ENCODE measurements at regions not wholly inside any gene's neighbourhood (a gene's known extent, or its start where the extent isn't known, plus 50 kb on each side); places are given as distances from the start of the nearest gene placed in this dataset.

DNA sequence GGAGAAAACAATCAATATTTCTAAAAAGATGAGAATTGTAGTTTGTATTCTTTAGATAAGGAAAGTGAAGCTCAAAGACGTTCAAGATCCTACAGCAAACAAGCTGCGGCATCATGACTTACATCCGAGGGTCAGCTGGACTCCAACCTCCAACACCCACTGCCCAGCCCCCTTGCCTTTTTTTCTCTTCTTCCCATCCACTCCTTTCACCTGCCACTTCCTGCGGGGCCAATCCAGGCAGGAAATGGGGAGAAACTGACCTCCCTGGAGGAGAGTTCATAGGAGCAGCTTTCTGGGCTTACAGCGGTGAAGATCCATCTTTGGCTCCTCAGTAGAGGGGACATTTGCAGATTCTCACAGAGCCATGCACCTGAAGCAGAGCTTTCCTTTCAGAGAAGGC is 361.5 kb downstream of the PTPRU start:
- peaks cover 4% of the 10 kb centered on the region for H3K9me3 Mint-ChIP-seq
- peaks cover 5% of the 10 kb centered on the region for H3K27me3 Mint-ChIP-seq (ENCODE audit: insufficient read depth)

DNA sequence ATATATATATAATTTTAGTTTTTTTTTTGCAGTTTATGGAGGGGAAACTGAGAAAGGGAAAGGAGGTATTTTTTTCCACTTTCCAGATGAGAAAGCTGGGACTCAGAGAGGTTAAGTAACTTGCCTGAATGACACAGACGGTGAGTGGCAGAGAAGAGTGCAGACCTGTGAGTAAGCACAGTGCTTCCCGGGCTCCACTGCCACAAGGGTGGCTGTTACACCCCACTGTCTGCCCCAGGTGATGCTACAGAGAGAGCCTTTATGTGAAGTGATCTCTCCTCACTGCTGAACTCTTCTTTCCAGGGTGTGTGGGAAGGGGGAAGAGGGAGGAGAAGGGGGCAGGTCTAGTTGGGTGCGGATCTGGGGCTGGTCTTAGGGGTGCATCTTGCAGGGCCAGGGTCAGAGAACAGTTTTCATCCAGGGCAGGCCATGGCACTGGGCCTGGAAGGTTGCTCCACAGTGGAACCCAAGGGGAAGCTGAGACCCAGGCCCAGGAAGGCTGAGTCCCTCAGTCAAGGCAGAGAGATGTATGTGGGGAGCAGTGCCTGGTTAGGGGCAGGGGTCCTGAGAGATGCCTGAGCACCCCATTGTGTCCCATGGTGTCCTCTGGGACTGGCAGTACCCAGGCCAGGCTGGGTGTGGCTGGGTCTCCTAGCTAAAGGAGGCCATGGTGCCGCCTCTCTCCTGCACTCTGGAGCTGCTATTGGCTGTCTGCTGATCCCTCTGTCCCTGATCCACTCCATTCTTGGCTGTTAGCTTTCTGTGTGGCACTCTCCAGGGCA is 357.5 kb downstream of the PTPRU start:
- no peaks in the 10 kb centered on the region for H3K4me1 ChIP-seq (ENCODE audit: control insufficient read depth, insufficient read depth, low read length)
- Mint-ChIP-seq H3K36me3 (ENCODE audit: low read depth) (no peaks in the 10 kb centered on the region), H3K27me3 (ENCODE audit: insufficient read depth) (peaks cover 2% of the 10 kb centered on the region), H3K27ac (no peak overlapping the region), H3K4me3 (no peak overlapping the region), H3K4me1 (no peaks in the 10 kb centered on the region), H3K9me3 (no peaks in the 10 kb centered on the region)
- no peak overlapping the region for H3K4me3 ChIP-seq (ENCODE audit: low read length)
- no peak overlapping the region for H3K9ac ChIP-seq (ENCODE audit: extremely low read depth, low read length, poor library complexity, severe bottlenecking)
- no peak overlapping the region for H3K27ac ChIP-seq (ENCODE audit: low read depth, low read length)
- no peaks in the 10 kb centered on the region for H3K9me3 ChIP-seq (ENCODE audit: control insufficient read depth, low read length)
- H3K36me3 ChIP-seq (ENCODE audit: control insufficient read depth, insufficient read depth, low read length), result no peaks in the 10 kb centered on the region
- 94 to 100% methylated on average over 1 to 4 of the region's 4 CpGs for WGBS, 2 experiments (ENCODE audit: insufficient coverage in 1 of 2, insufficient read length in 1 of 2)
- TF ChIP-seq, protein P1, sequence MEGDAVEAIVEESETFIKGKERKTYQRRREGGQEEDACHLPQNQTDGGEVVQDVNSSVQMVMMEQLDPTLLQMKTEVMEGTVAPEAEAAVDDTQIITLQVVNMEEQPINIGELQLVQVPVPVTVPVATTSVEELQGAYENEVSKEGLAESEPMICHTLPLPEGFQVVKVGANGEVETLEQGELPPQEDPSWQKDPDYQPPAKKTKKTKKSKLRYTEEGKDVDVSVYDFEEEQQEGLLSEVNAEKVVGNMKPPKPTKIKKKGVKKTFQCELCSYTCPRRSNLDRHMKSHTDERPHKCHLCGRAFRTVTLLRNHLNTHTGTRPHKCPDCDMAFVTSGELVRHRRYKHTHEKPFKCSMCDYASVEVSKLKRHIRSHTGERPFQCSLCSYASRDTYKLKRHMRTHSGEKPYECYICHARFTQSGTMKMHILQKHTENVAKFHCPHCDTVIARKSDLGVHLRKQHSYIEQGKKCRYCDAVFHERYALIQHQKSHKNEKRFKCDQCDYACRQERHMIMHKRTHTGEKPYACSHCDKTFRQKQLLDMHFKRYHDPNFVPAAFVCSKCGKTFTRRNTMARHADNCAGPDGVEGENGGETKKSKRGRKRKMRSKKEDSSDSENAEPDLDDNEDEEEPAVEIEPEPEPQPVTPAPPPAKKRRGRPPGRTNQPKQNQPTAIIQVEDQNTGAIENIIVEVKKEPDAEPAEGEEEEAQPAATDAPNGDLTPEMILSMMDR (conservative IDR thresholded peaks at IDR 0.05), result no peak
- peak; percentile 20 for DNase-seq
- H3K27me3 ChIP-seq (ENCODE audit: control insufficient read depth, insufficient read depth, low read length, poor library complexity, severe bottlenecking), result no peaks in the 10 kb centered on the region

More for the DNA sequence above, 361.5 kb downstream of the PTPRU start:
- no peak overlapping the region for H3K4me3 Mint-ChIP-seq
- H3K27ac ChIP-seq (ENCODE audit: low read depth, low read length), result no peak overlapping the region
- no peaks in the 10 kb centered on the region for H3K36me3 Mint-ChIP-seq (ENCODE audit: low read depth)
- no peaks in the 10 kb centered on the region for H3K27me3 ChIP-seq (ENCODE audit: control insufficient read depth, insufficient read depth, low read length, poor library complexity, severe bottlenecking)
- DNase-seq, result peak; percentile 33
- H3K4me3 ChIP-seq (ENCODE audit: low read length), result no peak overlapping the region
- TF ChIP-seq, protein P1 (conservative IDR thresholded peaks at IDR 0.05), result no peak
- no peak overlapping the region for H3K27ac Mint-ChIP-seq
- H3K36me3 ChIP-seq (ENCODE audit: control insufficient read depth, insufficient read depth, low read length), result no peaks in the 10 kb centered on the region
- no peaks in the 10 kb centered on the region for H3K4me1 Mint-ChIP-seq
- WGBS, 2 experiments (ENCODE audit: insufficient coverage in 1 of 2, insufficient read length in 1 of 2), result 90 to 92% methylated on average over 3 to 5 of the region's 5 CpGs
- H3K4me1 ChIP-seq (ENCODE audit: control insufficient read depth, insufficient read depth, low read length), result no peaks in the 10 kb centered on the region
- no peaks in the 10 kb centered on the region for H3K9me3 ChIP-seq (ENCODE audit: control insufficient read depth, low read length)
- H3K9ac ChIP-seq (ENCODE audit: extremely low read depth, low read length, poor library complexity, severe bottlenecking), result no peak overlapping the region

DNA sequence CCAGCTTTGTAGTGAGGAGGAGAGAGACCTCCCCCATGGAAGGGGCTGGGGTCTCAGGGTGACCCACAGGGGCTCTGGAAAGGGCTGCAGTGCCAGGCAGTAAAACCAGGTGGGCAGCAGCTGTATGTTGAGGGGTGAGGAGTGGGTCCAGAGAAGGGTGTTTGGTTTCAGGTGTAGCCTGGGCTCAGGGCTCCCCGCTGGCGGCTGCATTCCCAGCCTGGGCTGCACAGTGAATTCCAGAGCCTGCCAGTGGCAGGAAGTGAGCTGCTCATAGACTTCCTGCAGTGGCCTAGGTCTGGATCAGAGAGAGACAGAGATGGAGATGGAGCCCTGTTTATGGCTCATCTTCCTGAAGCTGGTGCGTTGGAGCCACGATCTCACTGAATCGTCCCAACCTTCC is 356.4 kb downstream of the PTPRU start:
- Histone ChIP-seq H3K9ac (ENCODE audit: extremely low read depth, low read length, poor library complexity, severe bottlenecking) (no peak overlapping the region), H3K27me3 (ENCODE audit: control insufficient read depth, insufficient read depth, low read length, poor library complexity, severe bottlenecking) (no peaks in the 10 kb centered on the region), H3K27ac (ENCODE audit: low read depth, low read length) (no peak overlapping the region), H3K9me3 (ENCODE audit: control insufficient read depth, low read length) (no peaks in the 10 kb centered on the region), H3K4me1 (ENCODE audit: control insufficient read depth, insufficient read depth, low read length) (no peaks in the 10 kb centered on the region), H3K4me3 (ENCODE audit: low read length) (no peak overlapping the region), H3K36me3 (ENCODE audit: control insufficient read depth, insufficient read depth, low read length) (no peaks in the 10 kb centered on the region)
- DNase-seq, result peak; percentile 74
- Mint-ChIP-seq H3K4me3 (no peak overlapping the region), H3K9me3 (no peaks in the 10 kb centered on the region), H3K27me3 (ENCODE audit: insufficient read depth) (peaks cover 2% of the 10 kb centered on the region), H3K4me1 (no peaks in the 10 kb centered on the region), H3K36me3 (ENCODE audit: low read depth) (no peaks in the 10 kb centered on the region), H3K27ac (no peak overlapping the region)
- TF ChIP-seq, protein P1 (conservative IDR thresholded peaks at IDR 0.05), result no peak
- WGBS, 2 experiments (ENCODE audit: insufficient coverage in 1 of 2, insufficient read length in 1 of 2), result 87 to 96% methylated on average over 3 to 5 of the region's 5 CpGs

Data from endodermal cell (in vitro differentiated cells).